ENCODE measurements at regions not wholly inside any gene's neighbourhood (a gene's known extent, or its start where the extent isn't known, plus 50 kb on each side); places are given as distances from the start of the nearest gene placed in this dataset.

- DNase-seq, result no peak
Observed at GRCh38 chr15:47661661-47662180, 55.6 kb upstream of the SEMA6D start.

- DNase-seq, result no peak
Observed at GRCh38 chr15:47663101-47663500, 54.2 kb upstream of the SEMA6D start.

All from anterior cingulate cortex (tissue), 58 donors.